Colonic mucosa (tissue), 4 donors: ENCODE measurements at regions not wholly inside any gene's neighbourhood (a gene's known extent, or its start where the extent isn't known, plus 50 kb on each side); places are given as distances from the start of the nearest gene placed in this dataset.

Source experiments
- DNase-seq: peaks from one replicate; pipeline ENCODE4 v3.0.0-alpha.2; 2020
- H3K27ac ChIP-seq: fragments of 200-600 bp; one replicate; pipeline ENCODE4 v1.8.0; 2021
- H3K27me3 ChIP-seq: fragments of 200-600 bp; one replicate; pipeline ENCODE4 v1.8.0; 2021
- H3K36me3 ChIP-seq: fragments of 200-600 bp; one replicate; pipeline ENCODE4 v1.8.0; 2021
- H3K4me1 ChIP-seq: fragments of 200-600 bp; one replicate; pipeline ENCODE4 v1.8.0; 2021; ENCODE audit warnings: mild to moderate bottlenecking
- H3K4me3 ChIP-seq: fragments of 200-600 bp; one replicate; pipeline ENCODE4 v1.8.0; 2021
- H3K9ac ChIP-seq, 2 donors: one replicate each; pipeline ENCODE4 v1.7.0; 2013; ENCODE audit warnings: control low read depth in 2 of 2, low read depth in 2 of 2, low read length in 2 of 2
- H3K9me3 ChIP-seq: fragments of 200-600 bp; one replicate; pipeline ENCODE4 v1.8.0; 2021
- CTCF ChIP-seq: fragments of 200-600 bp; IDR thresholded peaks from one replicate; pipeline ENCODE4 v1.8.0; 2022; ENCODE audit warnings: antibody characterized with exemption, mild to moderate bottlenecking
- intact Hi-C: fragments of 100-400 bp; cut with DNase I; formaldehyde crosslinking; loops from one replicate; pipeline ENCODE4 v1.14.1; 2022
- donor health status: healthy.
- donor health status: DM: no; HTN: no; CAD: no.
- donor health status: DM: no; HTN: no; CAD: no.

GRCh38 chr18:51653507-51654213 is 456.2 kb upstream of the MEX3C start:
- TF ChIP-seq CTCF, result no peak
- DNase-seq, result no peak
- intact Hi-C loops, result no loop called here
- Histone ChIP-seq H3K9ac (no peak overlapping the region), H3K4me1 (no peaks in the 10 kb centered on the region), H3K9me3 (no peaks in the 10 kb centered on the region), H3K4me3 (no peak overlapping the region), H3K27ac (no peak overlapping the region), H3K36me3 (no peaks in the 10 kb centered on the region), H3K27me3 (no peaks in the 10 kb centered on the region)

DNA sequence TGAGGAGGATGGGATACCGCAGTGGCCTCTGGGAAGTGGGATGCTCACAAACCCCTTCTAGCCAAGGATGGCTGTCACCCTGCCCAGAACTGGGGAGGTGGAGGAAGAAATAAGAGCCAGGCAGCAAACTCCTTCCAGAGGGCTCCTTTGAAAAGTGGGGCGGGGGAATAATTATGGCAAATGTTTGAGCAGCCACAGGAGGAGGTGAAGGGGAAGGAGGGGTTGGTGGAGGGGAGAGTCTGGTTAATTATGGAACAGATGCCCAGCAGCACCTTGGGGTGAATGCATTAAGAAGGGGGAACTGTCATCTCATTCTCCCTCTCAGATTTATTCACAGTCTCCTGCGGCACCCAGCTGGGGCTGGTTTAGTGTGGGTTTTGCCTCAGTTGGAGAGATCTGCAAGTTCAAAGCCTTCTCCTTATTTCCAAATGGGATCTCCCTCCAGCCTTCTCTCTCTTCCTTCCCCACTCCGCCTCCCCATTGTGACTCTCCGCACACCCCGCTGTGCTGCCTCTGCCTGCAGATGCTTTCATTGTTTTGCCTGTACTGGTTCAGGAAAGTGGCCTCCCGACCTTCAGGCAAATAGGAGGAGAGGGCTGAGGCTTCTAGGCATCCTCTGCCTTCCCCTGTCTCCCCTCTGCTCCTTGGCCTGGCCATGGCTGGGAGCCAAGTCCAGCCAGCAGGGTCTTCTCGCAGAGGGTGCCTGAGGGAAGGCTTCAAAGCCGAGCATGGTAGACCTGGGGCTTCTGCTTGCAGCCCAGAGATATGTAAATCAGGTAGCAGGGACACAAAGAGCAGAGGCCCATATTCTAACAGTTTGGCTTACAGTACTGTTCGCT is 457.2 kb upstream of the MEX3C start:
- intact Hi-C loops, result no loop called here
- DNase-seq, result no peak
- Histone ChIP-seq H3K27me3 (no peaks in the 10 kb centered on the region), H3K9ac (no peak overlapping the region), H3K4me3 (no peak overlapping the region), H3K4me1 (no peaks in the 10 kb centered on the region), H3K36me3 (no peaks in the 10 kb centered on the region), H3K27ac (no peak overlapping the region), H3K9me3 (no peaks in the 10 kb centered on the region)
- no peak for TF ChIP-seq CTCF

- DNase-seq, result no peak
- H3K36me3 ChIP-seq, result no peaks in the 10 kb centered on the region
- no peak overlapping the region for H3K27ac ChIP-seq
- H3K4me3 ChIP-seq, result no peak overlapping the region
- H3K4me1 ChIP-seq, result no peaks in the 10 kb centered on the region
- no peak overlapping the region for H3K9ac ChIP-seq
- H3K9me3 ChIP-seq, result no peaks in the 10 kb centered on the region
- intact Hi-C loops, result no loop called here
- H3K27me3 ChIP-seq, result no peaks in the 10 kb centered on the region
- no peak for TF ChIP-seq CTCF
These were observed 457.8 kb upstream of the MEX3C start for GRCh38 chr18:51655327-51655698.

DNA sequence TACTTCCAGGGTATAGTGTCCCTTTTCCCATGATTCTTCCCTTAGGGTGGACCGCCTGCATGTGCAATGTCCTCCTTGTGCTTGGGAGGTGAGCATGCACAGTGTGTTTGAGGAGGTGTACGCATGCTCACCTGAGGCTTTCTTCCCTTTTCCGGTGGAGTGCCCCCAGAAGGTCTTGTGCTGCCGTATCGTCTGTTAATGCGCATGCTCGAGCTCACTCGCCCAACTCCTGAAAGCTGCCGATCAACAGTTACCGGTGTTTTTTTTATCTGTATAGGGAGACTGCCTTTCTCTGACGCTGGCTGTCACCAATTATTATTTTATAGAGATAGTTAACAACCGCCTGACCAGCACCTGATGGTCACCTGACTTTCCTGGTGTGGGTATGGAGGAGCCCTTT is 458.8 kb upstream of the MEX3C start:
- intact Hi-C loops, result no loop called here
- no peaks in the 10 kb centered on the region for H3K9me3 ChIP-seq
- H3K4me1 ChIP-seq, result no peaks in the 10 kb centered on the region
- H3K4me3 ChIP-seq, result no peak overlapping the region
- H3K36me3 ChIP-seq, result no peaks in the 10 kb centered on the region
- H3K27me3 ChIP-seq, result no peaks in the 10 kb centered on the region
- TF ChIP-seq CTCF, result no peak
- H3K9ac ChIP-seq, result no peak overlapping the region
- no peak overlapping the region for H3K27ac ChIP-seq
- DNase-seq, result no peak

GRCh38 chr18:51658436-51658835 is 461.0 kb upstream of the MEX3C start:
- intact Hi-C loops, result no loop called here
- H3K9me3 ChIP-seq, result no peaks in the 10 kb centered on the region
- H3K36me3 ChIP-seq, result no peaks in the 10 kb centered on the region
- DNase-seq, result no peak
- H3K27ac ChIP-seq, result no peak overlapping the region
- no peak for TF ChIP-seq CTCF
- H3K4me3 ChIP-seq, result no peak overlapping the region
- no peaks in the 10 kb centered on the region for H3K4me1 ChIP-seq
- H3K27me3 ChIP-seq, result no peaks in the 10 kb centered on the region
- H3K9ac ChIP-seq, result no peak overlapping the region
